ENCODE measurements at regions not wholly inside any gene's neighbourhood (a gene's known extent, or its start where the extent isn't known, plus 50 kb on each side); places are given as distances from the start of the nearest gene placed in this dataset.

DNA sequence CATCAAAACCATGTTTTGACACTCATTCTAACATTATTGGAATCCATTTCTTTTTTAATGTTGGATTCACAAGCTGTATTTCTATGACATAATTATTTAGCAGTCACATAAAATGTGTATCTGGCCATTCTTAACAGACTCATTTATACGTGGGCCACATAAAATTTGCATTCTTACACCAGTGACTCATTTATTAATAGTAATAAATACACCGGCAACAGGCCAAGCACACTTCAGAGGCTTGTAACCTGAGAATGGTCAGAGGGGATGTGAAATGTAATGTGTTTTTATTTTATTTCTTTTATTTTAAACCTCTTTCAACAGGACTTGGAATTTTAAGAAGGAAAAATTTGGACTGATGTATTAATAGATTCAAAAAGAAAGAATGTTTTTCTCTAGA, 384.9 kb upstream of the RARB start:
- Histone ChIP-seq H3K36me3 (ENCODE audit: control insufficient read depth, insufficient read depth, low read length) (no peaks in the 10 kb centered on the region), H3K4me1 (ENCODE audit: control insufficient read depth, insufficient read depth, low read length) (peaks cover 12% of the 10 kb centered on the region), H3K27ac (ENCODE audit: low read depth, low read length) (no peak overlapping the region), H3K27me3 (ENCODE audit: control insufficient read depth, insufficient read depth, low read length) (no peaks in the 10 kb centered on the region), H3K4me3 (ENCODE audit: low read length) (no peak overlapping the region), H3K9ac (ENCODE audit: low read length) (no peak overlapping the region)

DNA sequence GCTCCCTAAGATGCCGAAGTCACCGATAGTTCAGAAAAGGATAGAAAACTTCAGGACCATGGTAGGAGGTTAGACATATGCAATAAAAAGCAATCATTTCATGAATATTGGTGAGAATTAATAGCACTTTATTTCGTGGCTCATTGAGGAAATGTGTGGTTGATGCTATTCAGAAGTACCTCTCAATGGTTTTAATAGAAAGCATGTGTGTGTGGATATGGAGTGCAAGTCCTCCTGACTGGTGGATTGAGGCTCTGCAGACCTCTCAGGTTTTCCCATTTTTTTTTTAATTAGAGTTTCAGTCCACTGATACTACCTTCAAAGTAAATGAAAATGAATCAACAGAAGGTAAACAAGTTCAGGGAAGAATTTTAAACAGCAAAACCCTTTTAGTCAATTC, 384.3 kb upstream of the RARB start:
- no peak overlapping the region for H3K27ac ChIP-seq (ENCODE audit: low read depth, low read length)
- no peak overlapping the region for H3K4me3 ChIP-seq (ENCODE audit: low read length)
- H3K4me1 ChIP-seq (ENCODE audit: control insufficient read depth, insufficient read depth, low read length): peaks cover 8% of the 10 kb centered on the region
- no peaks in the 10 kb centered on the region for H3K36me3 ChIP-seq (ENCODE audit: control insufficient read depth, insufficient read depth, low read length)
- no peak overlapping the region for H3K9ac ChIP-seq (ENCODE audit: low read length)
- no peaks in the 10 kb centered on the region for H3K27me3 ChIP-seq (ENCODE audit: control insufficient read depth, insufficient read depth, low read length)

DNA sequence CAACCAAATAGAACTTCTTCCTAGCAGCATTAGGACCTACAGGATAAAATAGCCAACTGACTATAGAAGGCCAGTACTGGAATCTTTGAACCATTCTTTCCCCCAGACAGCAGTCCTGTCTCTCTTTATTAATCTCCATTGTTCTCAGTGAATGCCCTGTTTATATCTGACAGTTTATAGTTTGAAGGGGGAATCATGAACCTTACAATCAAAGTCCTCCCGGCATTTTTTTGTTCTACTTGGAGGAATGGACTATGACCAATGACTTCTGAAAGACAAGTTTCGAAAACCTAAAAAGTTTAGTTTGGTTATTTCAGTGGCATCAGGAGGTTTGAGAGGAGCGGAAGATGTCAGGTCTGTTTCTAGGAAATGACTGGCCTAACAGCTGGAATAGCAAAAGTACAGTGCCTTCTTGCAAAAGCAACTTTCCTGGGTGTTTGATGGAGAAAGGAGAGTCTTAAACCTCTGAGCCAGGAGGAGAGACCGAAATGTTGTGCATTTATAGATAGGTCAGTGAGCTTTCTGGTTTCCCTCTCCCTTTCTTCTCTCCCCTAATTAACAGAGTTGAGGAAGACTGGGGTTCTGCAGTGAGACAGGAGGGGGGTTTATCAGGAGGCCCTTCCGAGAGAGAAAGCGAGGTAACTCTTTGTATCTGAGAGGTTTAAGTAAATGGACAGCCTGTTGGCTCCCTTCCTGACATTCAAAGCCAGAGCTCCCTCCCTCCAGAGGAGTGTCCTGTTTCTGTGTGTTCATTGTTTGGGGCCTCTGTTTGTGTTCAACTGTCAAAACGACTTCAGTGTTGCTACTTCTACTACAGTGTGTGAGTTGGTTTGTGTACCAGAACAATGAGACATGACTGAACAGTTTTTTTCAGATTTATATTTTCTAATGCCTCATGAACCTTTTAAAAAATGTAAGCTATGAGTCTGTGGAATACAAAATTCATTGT, 383.0 kb upstream of the RARB start:
- Histone ChIP-seq H3K27ac (ENCODE audit: low read depth, low read length) (no peak overlapping the region), H3K4me3 (ENCODE audit: low read length) (no peak overlapping the region), H3K9ac (ENCODE audit: low read length) (no peak overlapping the region), H3K36me3 (ENCODE audit: control insufficient read depth, insufficient read depth, low read length) (no peaks in the 10 kb centered on the region), H3K27me3 (ENCODE audit: control insufficient read depth, insufficient read depth, low read length) (no peaks in the 10 kb centered on the region), H3K4me1 (ENCODE audit: control insufficient read depth, insufficient read depth, low read length) (peaks cover 5% of the 10 kb centered on the region)

DNA sequence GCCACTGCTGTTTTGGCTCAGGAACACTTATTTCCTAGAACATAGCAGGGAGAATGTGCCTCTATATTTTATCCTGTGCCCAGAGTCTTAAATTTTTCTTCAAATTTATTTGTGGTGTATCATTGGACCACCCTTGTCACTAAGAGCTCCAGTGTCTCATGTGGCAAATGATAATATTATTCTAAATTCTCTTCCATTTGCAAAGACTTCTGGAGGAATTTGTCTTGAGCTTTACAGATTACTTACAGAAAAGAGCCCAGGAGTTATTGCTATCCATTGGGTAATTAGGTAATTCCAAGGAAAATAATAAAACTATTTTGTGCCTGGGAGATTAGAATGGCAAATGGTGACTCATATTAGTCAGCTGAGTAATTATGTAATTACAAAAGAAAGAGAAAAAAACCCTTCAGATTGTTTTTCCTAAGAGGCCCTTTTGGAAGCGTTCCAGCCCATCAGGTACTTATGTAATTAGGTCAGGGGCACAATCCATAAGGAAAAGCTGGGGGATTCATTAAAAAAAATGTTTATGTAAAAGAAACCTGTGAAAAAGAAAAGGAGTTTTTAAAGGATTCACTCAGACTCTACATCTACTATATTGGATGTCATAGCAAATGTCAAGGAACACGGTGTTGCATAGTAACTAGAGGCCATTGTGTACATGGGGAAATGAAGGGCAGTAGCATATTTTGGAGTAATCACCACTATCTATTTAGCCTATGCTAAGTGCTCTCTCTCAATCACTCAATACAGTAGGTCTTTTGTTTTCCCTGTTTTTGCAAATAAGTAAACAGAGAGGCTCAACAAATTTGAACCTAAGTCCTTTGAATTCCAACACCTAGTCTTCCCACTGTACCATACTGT, 380.9 kb upstream of the RARB start:
- no peaks in the 10 kb centered on the region for H3K36me3 ChIP-seq (ENCODE audit: control insufficient read depth, insufficient read depth, low read length)
- H3K4me1 ChIP-seq (ENCODE audit: control insufficient read depth, insufficient read depth, low read length): peaks cover 5% of the 10 kb centered on the region
- no peaks in the 10 kb centered on the region for H3K27me3 ChIP-seq (ENCODE audit: control insufficient read depth, insufficient read depth, low read length)
- H3K9ac ChIP-seq (ENCODE audit: low read length): no peak overlapping the region
- H3K4me3 ChIP-seq (ENCODE audit: low read length): no peak overlapping the region
- H3K27ac ChIP-seq (ENCODE audit: low read depth, low read length): no peak overlapping the region

DNA sequence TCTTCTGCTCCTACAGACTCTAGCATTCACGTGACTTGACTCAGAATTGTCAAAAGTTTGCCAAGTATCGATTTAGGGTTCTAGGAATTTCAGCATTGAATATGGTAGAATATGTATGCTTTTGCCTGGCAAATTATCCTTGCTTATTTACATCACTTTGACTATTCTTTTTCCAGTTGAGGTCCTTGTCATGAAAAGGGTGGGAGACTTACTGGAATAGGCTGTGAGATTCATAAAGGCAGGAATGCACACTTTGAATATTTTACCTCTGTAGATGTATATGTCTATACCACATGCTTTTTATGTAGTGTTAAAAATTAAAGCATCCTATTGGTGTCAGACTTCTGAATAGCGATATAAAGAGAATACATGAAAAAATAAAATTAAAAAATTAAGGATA, 378.8 kb upstream of the RARB start:
- no peak overlapping the region for H3K27ac ChIP-seq (ENCODE audit: low read depth, low read length)
- H3K27me3 ChIP-seq (ENCODE audit: control insufficient read depth, insufficient read depth, low read length): no peaks in the 10 kb centered on the region
- H3K4me3 ChIP-seq (ENCODE audit: low read length): no peak overlapping the region
- no peaks in the 10 kb centered on the region for H3K36me3 ChIP-seq (ENCODE audit: control insufficient read depth, insufficient read depth, low read length)
- H3K9ac ChIP-seq (ENCODE audit: low read length): no peak overlapping the region
- H3K4me1 ChIP-seq (ENCODE audit: control insufficient read depth, insufficient read depth, low read length): peaks cover 5% of the 10 kb centered on the region

DNA sequence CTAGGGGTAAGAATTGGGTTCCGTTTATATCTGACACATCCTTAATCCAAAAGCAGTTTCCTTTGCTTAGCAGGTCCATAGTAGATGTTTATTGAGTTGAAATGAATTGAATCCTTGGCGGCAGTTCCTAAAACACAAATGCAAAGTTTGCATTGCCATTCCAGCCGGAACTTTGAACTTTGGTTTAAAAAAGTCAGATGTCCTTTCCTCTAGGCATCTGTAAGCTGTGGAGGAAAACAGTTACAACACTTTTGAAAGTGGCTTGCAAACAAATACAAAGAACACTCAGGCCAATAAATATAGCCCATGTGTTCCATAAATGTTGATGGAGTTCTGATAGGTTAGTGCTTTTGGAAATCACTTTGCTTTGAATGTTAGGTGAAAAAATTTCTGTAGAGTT, 374.7 kb upstream of the RARB start:
- Histone ChIP-seq H3K9ac (ENCODE audit: low read length) (no peak overlapping the region), H3K27me3 (ENCODE audit: control insufficient read depth, insufficient read depth, low read length) (no peaks in the 10 kb centered on the region), H3K36me3 (ENCODE audit: control insufficient read depth, insufficient read depth, low read length) (no peaks in the 10 kb centered on the region), H3K4me3 (ENCODE audit: low read length) (no peak overlapping the region), H3K4me1 (ENCODE audit: control insufficient read depth, insufficient read depth, low read length) (no peaks in the 10 kb centered on the region), H3K27ac (ENCODE audit: low read depth, low read length) (no peak overlapping the region)

DNA sequence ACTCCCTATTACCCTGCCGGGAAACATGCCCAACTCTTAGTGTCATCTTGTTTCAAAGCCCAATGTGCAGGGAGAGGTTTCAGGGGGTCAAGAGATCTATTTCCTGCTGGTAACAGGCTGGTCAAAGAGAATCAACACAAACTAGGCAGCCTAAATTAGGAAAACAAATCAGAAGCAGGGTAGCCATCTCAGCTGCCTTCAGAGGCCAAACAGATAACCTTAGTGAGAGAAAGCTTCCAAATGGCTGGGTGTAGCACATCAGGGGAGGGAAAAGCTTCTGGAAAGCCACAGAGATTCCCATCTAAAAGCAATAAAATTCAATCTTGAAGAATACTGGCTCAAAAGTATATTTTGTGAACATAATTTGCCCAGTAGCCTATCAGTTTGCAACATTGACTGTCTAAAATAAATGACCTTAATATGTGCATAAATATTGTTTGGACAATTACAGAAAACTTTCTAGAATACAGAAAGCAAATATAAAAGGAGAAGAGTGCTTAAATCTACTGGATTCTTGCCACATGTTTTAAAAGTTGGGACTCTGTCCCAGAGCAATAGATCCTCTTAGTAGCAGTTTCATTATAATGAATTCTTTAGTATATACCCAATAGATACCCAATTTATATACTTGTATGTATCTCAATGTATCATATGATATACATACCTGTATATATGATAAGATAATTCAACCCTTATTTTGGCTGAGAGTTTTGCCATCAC, 371.9 kb upstream of the RARB start:
- Histone ChIP-seq H3K36me3 (ENCODE audit: control insufficient read depth, insufficient read depth, low read length) (no peaks in the 10 kb centered on the region), H3K4me1 (ENCODE audit: control insufficient read depth, insufficient read depth, low read length) (no peaks in the 10 kb centered on the region), H3K4me3 (ENCODE audit: low read length) (no peak overlapping the region), H3K27ac (ENCODE audit: low read depth, low read length) (no peak overlapping the region), H3K9ac (ENCODE audit: low read length) (no peak overlapping the region), H3K27me3 (ENCODE audit: control insufficient read depth, insufficient read depth, low read length) (no peaks in the 10 kb centered on the region)

DNA sequence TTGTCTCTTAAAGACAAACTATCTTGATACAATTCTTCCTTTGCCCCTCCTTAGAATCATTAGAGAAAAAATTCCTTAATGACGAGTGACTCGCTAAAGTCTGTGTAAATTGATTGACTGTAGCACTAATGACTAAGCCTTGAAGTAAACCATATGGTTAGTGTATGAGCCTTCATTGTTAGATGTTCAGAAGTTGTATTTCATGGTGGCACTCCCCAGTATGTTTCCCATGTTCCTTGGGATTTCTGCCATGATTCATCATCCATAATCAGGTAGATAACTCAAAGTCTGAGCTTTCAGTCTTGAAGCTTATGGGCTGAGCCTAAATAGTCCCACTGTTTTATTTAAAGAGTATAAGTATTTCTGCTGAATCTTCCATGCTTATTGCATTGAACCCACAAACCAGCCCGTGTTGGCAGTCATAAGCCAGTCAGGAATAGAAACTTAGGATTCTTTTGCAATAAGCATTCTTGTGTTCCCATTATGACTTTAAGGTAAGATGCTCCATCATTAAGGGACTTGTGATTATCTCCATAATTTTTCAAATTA, 371.2 kb upstream of the RARB start:
- Histone ChIP-seq H3K4me1 (ENCODE audit: control insufficient read depth, insufficient read depth, low read length) (no peaks in the 10 kb centered on the region), H3K27ac (ENCODE audit: low read depth, low read length) (no peak overlapping the region), H3K27me3 (ENCODE audit: control insufficient read depth, insufficient read depth, low read length) (no peaks in the 10 kb centered on the region), H3K36me3 (ENCODE audit: control insufficient read depth, insufficient read depth, low read length) (no peaks in the 10 kb centered on the region), H3K4me3 (ENCODE audit: low read length) (no peak overlapping the region), H3K9ac (ENCODE audit: low read length) (no peak overlapping the region)

DNA sequence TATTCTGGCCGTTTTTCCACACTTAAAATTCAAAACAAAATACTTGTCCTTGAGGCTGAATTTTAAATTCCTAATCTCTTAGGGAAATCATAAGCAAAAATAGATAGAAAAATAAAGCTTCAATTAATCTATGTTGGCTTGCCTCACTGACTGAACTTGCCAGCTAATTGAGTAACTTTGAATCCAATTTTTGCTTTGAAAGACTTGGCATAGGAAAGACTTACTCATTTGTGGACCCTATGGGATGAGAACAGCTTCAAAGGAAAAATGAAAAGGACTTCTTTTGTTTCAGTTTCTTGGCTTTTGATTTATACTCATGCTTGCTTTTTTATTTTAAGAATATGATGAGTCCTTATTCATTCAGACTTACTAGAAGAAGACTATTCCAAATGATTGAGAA, 370.7 kb upstream of the RARB start:
- Histone ChIP-seq H3K36me3 (ENCODE audit: control insufficient read depth, insufficient read depth, low read length) (no peaks in the 10 kb centered on the region), H3K27me3 (ENCODE audit: control insufficient read depth, insufficient read depth, low read length) (no peaks in the 10 kb centered on the region), H3K4me3 (ENCODE audit: low read length) (no peak overlapping the region), H3K9ac (ENCODE audit: low read length) (no peak overlapping the region), H3K27ac (ENCODE audit: low read depth, low read length) (no peak overlapping the region), H3K4me1 (ENCODE audit: control insufficient read depth, insufficient read depth, low read length) (no peaks in the 10 kb centered on the region)

DNA sequence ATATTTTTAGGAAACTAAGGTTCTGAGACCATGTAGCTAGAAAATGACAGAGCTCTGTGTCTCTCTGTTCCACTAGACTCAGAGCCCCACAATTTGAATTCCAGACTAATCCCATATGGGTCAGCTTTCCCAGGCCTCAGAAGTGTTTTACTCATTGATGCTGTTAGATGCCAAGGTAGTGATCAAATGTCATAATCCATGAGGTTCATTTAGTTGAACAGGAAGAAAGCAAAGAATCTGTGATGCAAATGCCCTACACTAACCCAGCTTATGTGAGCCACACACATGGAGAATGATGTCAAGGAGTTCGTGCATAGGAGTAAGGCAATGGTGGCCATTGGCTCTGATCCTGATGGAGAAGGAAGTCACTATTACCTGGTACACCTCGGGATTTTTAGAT, 363.4 kb upstream of the RARB start:
- Histone ChIP-seq H3K27ac (ENCODE audit: low read depth, low read length) (no peak overlapping the region), H3K9ac (ENCODE audit: low read length) (no peak overlapping the region), H3K4me3 (ENCODE audit: low read length) (no peak overlapping the region), H3K36me3 (ENCODE audit: control insufficient read depth, insufficient read depth, low read length) (no peaks in the 10 kb centered on the region), H3K4me1 (ENCODE audit: control insufficient read depth, insufficient read depth, low read length) (no peaks in the 10 kb centered on the region), H3K27me3 (ENCODE audit: control insufficient read depth, insufficient read depth, low read length) (no peaks in the 10 kb centered on the region)

DNA sequence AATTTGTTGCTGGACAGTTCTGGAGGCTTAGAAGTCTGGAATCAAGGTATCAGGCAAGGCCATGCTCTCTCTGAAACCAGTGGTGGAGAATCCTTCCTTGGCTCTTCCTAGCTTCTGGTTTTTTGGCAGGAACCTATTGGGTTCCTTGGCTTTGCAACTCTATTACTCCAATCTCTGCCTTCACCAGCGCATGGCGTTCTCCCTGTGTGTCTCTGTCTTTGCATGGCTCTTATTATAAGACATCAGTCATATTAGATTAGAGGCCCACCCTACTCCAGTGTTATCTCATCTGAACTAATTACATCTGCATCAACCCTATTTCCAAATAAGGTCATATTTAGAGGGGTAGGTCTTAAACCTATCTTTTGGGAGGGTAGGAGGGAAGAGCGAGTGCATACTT, 358.1 kb upstream of the RARB start:
- no peaks in the 10 kb centered on the region for H3K36me3 ChIP-seq (ENCODE audit: control insufficient read depth, insufficient read depth, low read length)
- no peak overlapping the region for H3K9ac ChIP-seq (ENCODE audit: low read length)
- no peaks in the 10 kb centered on the region for H3K27me3 ChIP-seq (ENCODE audit: control insufficient read depth, insufficient read depth, low read length)
- no peak overlapping the region for H3K4me3 ChIP-seq (ENCODE audit: low read length)
- no peak overlapping the region for H3K27ac ChIP-seq (ENCODE audit: low read depth, low read length)
- H3K4me1 ChIP-seq (ENCODE audit: control insufficient read depth, insufficient read depth, low read length): no peaks in the 10 kb centered on the region

DNA sequence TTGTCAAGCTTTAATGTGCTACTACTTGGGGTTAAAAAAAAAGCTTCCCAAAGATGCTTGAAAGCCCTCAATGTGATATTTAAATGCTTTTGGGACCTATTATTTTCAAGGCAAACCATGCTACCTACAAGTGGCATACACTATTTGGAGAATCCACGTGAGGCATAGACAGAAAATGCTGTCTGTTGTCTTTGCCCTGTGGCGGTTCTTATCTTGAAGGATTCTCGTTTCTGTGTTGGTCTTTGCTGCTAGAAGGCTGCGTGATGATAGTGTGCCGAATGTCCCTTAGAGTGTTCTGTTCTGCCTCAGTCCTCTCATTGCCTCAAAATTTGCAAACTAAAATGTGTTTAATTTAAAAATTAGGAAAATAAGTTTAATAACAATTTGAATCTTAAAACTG, 356.2 kb upstream of the RARB start:
- no peak overlapping the region for H3K27ac ChIP-seq (ENCODE audit: low read depth, low read length)
- H3K27me3 ChIP-seq (ENCODE audit: control insufficient read depth, insufficient read depth, low read length): no peaks in the 10 kb centered on the region
- H3K4me3 ChIP-seq (ENCODE audit: low read length): no peak overlapping the region
- no peak overlapping the region for H3K9ac ChIP-seq (ENCODE audit: low read length)
- H3K4me1 ChIP-seq (ENCODE audit: control insufficient read depth, insufficient read depth, low read length): no peaks in the 10 kb centered on the region
- H3K36me3 ChIP-seq (ENCODE audit: control insufficient read depth, insufficient read depth, low read length): no peaks in the 10 kb centered on the region

Data from rectal smooth muscle tissue (tissue), 1 donor.